Heart left ventricle (tissue), 13 donors: ENCODE measurements at regions not wholly inside any gene's neighbourhood (a gene's known extent, or its start where the extent isn't known, plus 50 kb on each side); places are given as distances from the start of the nearest gene placed in this dataset.

Experiments used
- POLR2A ChIP-seq, 2 donors: fragments of 450-650 bp; IDR thresholded peaks; one replicate each; pipeline ENCODE4 v1.6.1; 2017; ENCODE audit warnings: antibody characterized with exemption in 2 of 2, mild to moderate bottlenecking in 2 of 2, moderate library complexity in 2 of 2
- TF ChIP-seq, protein P1 (sequence below), 12 donors: fragments of 200-600 bp; sonication (generic) in 4 of 12; IDR thresholded peaks; one replicate each; pipeline versions ENCODE4 v1.5.0 to v1.8.0; 2018 to 2022; ENCODE audit warnings: antibody characterized with exemption in 12 of 12, mild to moderate bottlenecking in 5 of 12
- donor health status: ischemic (EF 13 %, LVEDD 7.1; RV severe dilation, severe dysfunction).
- donor health status: DM: no; HTN: yes; CAD: no.
- donor health status: DM: no; HTN: no; CAD: no.
- donor health status: ischemic (EF 25% LVEDD 6.9; RV normal size, moderate dysfunction).
- donor health status: ischemic (EF 25% LVEDD 5.7; RV mildly dilated, moderate dysfunction).
- donor health status: ischemic (EF 35%, LVEDD 5.7; RV mildly dilated, moderate dysfunction).
- donor health status: nonischemic (EF 11% LVEDD 7.7; RV severe dilation, severe dysfunction).
- donor health status: DM: yes; HTN: yes; CAD: no.
- donor health status: PGD.
- donor health status: ischemic (EF 29% LVEDD 5.4; RV normal size, mild dysfunction).
- donor health status: nonischemic (EF 23%, LVEDD 6.1; RV moderate dilation, normal function).

DNA sequence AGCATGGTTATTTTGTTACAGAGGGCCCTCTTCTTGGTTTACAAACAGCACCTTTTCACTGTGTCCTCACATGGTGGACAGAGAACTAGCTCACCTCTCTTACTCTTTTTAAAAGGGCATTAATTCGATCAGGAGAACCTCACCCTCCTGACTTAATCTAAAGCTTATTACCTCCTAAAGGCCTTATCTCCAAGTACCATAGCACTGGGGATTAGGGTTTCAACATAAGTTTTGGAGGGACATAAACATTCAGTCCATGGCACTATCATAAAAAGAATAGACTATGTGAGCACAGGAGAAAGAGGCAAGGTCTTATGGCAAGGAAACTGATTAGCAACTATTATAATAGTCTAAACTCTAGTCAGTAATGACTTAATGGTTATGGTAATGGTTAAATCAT lies 736.2 kb upstream of the ADGRB3 start:
- TF ChIP-seq POLR2A (IDR thresholded peaks at IDR 0.05): no peak
- TF ChIP-seq, protein P1, sequence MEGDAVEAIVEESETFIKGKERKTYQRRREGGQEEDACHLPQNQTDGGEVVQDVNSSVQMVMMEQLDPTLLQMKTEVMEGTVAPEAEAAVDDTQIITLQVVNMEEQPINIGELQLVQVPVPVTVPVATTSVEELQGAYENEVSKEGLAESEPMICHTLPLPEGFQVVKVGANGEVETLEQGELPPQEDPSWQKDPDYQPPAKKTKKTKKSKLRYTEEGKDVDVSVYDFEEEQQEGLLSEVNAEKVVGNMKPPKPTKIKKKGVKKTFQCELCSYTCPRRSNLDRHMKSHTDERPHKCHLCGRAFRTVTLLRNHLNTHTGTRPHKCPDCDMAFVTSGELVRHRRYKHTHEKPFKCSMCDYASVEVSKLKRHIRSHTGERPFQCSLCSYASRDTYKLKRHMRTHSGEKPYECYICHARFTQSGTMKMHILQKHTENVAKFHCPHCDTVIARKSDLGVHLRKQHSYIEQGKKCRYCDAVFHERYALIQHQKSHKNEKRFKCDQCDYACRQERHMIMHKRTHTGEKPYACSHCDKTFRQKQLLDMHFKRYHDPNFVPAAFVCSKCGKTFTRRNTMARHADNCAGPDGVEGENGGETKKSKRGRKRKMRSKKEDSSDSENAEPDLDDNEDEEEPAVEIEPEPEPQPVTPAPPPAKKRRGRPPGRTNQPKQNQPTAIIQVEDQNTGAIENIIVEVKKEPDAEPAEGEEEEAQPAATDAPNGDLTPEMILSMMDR (IDR thresholded peaks at IDR 0.05): no peak
